Panc1 (cell line): ENCODE measurements at regions not wholly inside any gene's neighbourhood (a gene's known extent, or its start where the extent isn't known, plus 50 kb on each side); places are given as distances from the start of the nearest gene placed in this dataset.
"Not testable (repeated sequence)": the region's sequence is repeated elsewhere in the genome, so short reads cannot be mapped to it uniquely, and the experiment has no call there.

ENCODE experiments used
- ATAC-seq: fragments of 200-7000 bp; cut with Tn5 transposase; 2 replicates; pipeline ENCODE4 v1.9.1; 2020; ENCODE audit warnings: mild to moderate bottlenecking, moderate library complexity
- BruUV-seq: library from RNA; stranded (reverse); fragments of 400-500 nt; replicated peaks from 2 replicates; lab custom pipeline; 2021; lab: Mats Ljungman, UMichigan
- CTCF ChIA-PET: fragments of 300-600 bp; sonication (Branson Sonifier 250); formaldehyde crosslinking; loops from one replicate; lab custom pipeline; 2022; ENCODE audit warnings: antibody characterized with exemption; lab: Charles Lee
- POLR2A ChIA-PET: fragments of 300-600 bp; sonication (Branson Sonifier 250); formaldehyde crosslinking; loops from one replicate; lab custom pipeline; 2022; ENCODE audit warnings: antibody characterized with exemption; lab: Charles Lee
- DNase-seq: peaks from one replicate; pipeline ENCODE4 v3.0.0-alpha.2; 2010; ENCODE audit warnings: low read depth, low spot score
- H3K27ac ChIP-seq: 2 replicates; pipeline ENCODE4 v1.5.1; 2011; ENCODE audit warnings: mild to moderate bottlenecking, low read length, inconsistent platforms
- H3K27me3 ChIP-seq: fragments of 200-500 bp; sonication (Bioruptor generic); 2 replicates; pipeline ENCODE4 v1.6.0; 2014; ENCODE audit warnings: low read length, inconsistent platforms; ENCODE audit not compliant: control insufficient read depth, insufficient read depth
- H3K36me3 ChIP-seq: fragments of 200-500 bp; sonication (Bioruptor generic); 2 replicates; pipeline ENCODE4 v1.5.1; 2014; ENCODE audit warnings: inconsistent platforms, mild to moderate bottlenecking, low read length, moderate library complexity; ENCODE audit not compliant: control insufficient read depth, insufficient read depth
- H3K4me1 ChIP-seq: 2 replicates; pipeline ENCODE4 v1.5.1; 2011; ENCODE audit warnings: inconsistent platforms, mild to moderate bottlenecking, low read length, moderate library complexity; ENCODE audit not compliant: control insufficient read depth, insufficient read depth
- H3K4me3 ChIP-seq, 2 experiments: 2 replicates each; pipeline ENCODE4 v1.5.1; 2011 to 2012; ENCODE audit warnings: low read depth in 2 of 2, low read length in 2 of 2, mild to moderate bottlenecking in 2 of 2, inconsistent platforms in 1 of 2, moderate library complexity in 1 of 2
- H3K9me3 ChIP-seq: fragments of 200-500 bp; sonication (Bioruptor generic); 2 replicates; pipeline ENCODE4 v1.5.1; 2014; ENCODE audit warnings: low read depth, mild to moderate bottlenecking, inconsistent platforms, low read length, moderate library complexity; ENCODE audit not compliant: control insufficient read depth, insufficient read depth
- POLR2AphosphoS5 ChIP-seq: IDR thresholded peaks from 2 replicates; pipeline ENCODE4 v1.6.1; 2012; ENCODE audit warnings: mild to moderate bottlenecking, low read depth, low read length, moderate library complexity
- SIN3A ChIP-seq: IDR thresholded peaks from 2 replicates; pipeline ENCODE4 v1.6.1; 2012; ENCODE audit warnings: low read depth, mild to moderate bottlenecking, low read length, moderate library complexity, borderline replicate concordance; ENCODE audit not compliant: insufficient read depth
- TCF7L2 ChIP-seq: IDR thresholded peaks from 2 replicates; pipeline ENCODE4 v1.6.1; 2011; ENCODE audit warnings: mild to moderate bottlenecking, low read depth, low read length, inconsistent platforms
- in situ Hi-C: cut with HindIII; loops from 2 replicates; pipeline ENCODE4 v1.10.0; 2016; ENCODE audit warnings: low sequenced_read_pairs, low pct_unique_long_range_greater_than_20kb
- intact Hi-C: fragments of 100-400 bp; cut with micrococcal nuclease; formaldehyde crosslinking; loops from one replicate; pipeline ENCODE4 v1.10.0; 2022; ENCODE audit not compliant: unreplicated experiment
- TF ChIP-seq, protein P1 (sequence below): fragments of 450-650 bp; IDR thresholded peaks from 2 replicates; pipeline ENCODE4 v1.5.1; 2017; ENCODE audit warnings: mild to moderate bottlenecking
- TF ChIP-seq, protein P2 (sequence below), 2 experiments: IDR thresholded peaks; 2 replicates each; pipeline ENCODE4 v1.6.1; 2011 to 2012; ENCODE audit warnings: low read depth in 2 of 2, control low read depth in 1 of 2, low read length in 1 of 2, mild to moderate bottlenecking in 1 of 2, moderate library complexity in 1 of 2; ENCODE audit not compliant: insufficient read depth in 1 of 2

DNA sequence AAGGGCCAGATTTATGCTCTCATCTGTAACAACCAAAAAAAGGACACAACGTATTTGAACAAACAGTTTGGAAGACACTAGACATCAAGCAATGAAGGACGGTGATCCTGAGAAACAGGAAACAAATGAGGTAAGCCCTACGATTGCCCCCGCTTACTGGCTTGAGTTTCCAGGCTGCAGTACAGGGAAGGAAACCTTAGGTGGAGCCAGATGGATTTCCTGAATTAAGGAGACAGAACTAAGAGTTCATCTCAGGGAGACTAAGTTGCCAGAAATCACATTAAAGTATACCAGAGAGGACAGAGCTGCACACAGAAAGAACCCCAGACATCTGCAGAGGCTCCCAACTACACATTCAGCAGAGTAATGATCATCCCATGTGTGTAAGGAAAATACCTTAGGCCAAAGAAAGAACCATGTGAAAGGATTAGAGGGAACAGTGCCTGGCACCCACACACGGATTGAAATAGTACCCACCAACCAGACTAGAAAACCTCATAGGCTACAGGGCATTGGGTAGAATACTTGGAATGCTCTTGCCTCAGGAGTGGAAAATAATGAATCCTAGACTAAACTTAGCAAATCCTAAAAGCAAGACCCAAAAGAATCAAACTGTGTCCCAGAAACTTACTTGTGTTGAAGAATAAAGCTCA, 99.3 kb upstream of the NIPBL start:
- CTCF ChIA-PET = interaction anchor here (0.5 to 0.7 kb wide), 5 partner anchors 49 to 334 kb away, joined by 3 to 10 read pairs (median 4); no protein-coding TSS in a partner anchor
- in situ Hi-C loops = no loop called here

DNA sequence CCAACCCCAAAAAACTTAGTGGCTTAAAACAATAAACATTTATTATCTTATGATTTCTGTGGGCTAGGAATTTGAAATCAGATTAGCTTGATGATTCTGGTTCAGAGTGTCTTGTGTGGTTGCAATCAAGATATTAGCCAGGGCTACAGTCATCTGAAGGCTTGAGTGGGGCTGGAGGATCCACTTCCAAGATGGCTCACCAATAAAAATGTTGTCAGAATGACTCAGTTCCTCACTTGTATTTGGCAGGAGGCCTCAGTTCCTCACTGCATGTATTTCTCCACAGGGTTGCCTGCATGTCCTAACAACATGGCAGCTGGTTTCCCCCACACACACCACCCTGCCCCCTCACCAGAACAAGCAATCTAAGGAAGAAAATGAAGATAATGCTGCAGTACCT, 98.2 kb upstream of the NIPBL start:
- in situ Hi-C loops = no loop called here
- intact Hi-C loops = no loop called here
- ATAC-seq (no peak), DNase-seq (no peak)
- BruUV-seq = no TSS peak
- Histone ChIP-seq H3K36me3 (no peaks in the 10 kb centered on the region), H3K27me3 (peaks cover 3% of the 10 kb centered on the region; the same call in 1 of the 2 replicates), H3K4me1 (no peaks in the 10 kb centered on the region), H3K9me3 (no peaks in the 10 kb centered on the region), H3K4me3 (no peak overlapping the region), H3K27ac (no peak overlapping the region)
- no peak for TF ChIP-seq POLR2AphosphoS5
- no peak for TF ChIP-seq SIN3A
- TF ChIP-seq, protein P1, sequence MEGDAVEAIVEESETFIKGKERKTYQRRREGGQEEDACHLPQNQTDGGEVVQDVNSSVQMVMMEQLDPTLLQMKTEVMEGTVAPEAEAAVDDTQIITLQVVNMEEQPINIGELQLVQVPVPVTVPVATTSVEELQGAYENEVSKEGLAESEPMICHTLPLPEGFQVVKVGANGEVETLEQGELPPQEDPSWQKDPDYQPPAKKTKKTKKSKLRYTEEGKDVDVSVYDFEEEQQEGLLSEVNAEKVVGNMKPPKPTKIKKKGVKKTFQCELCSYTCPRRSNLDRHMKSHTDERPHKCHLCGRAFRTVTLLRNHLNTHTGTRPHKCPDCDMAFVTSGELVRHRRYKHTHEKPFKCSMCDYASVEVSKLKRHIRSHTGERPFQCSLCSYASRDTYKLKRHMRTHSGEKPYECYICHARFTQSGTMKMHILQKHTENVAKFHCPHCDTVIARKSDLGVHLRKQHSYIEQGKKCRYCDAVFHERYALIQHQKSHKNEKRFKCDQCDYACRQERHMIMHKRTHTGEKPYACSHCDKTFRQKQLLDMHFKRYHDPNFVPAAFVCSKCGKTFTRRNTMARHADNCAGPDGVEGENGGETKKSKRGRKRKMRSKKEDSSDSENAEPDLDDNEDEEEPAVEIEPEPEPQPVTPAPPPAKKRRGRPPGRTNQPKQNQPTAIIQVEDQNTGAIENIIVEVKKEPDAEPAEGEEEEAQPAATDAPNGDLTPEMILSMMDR = no peak
- TF ChIP-seq, protein P2, sequence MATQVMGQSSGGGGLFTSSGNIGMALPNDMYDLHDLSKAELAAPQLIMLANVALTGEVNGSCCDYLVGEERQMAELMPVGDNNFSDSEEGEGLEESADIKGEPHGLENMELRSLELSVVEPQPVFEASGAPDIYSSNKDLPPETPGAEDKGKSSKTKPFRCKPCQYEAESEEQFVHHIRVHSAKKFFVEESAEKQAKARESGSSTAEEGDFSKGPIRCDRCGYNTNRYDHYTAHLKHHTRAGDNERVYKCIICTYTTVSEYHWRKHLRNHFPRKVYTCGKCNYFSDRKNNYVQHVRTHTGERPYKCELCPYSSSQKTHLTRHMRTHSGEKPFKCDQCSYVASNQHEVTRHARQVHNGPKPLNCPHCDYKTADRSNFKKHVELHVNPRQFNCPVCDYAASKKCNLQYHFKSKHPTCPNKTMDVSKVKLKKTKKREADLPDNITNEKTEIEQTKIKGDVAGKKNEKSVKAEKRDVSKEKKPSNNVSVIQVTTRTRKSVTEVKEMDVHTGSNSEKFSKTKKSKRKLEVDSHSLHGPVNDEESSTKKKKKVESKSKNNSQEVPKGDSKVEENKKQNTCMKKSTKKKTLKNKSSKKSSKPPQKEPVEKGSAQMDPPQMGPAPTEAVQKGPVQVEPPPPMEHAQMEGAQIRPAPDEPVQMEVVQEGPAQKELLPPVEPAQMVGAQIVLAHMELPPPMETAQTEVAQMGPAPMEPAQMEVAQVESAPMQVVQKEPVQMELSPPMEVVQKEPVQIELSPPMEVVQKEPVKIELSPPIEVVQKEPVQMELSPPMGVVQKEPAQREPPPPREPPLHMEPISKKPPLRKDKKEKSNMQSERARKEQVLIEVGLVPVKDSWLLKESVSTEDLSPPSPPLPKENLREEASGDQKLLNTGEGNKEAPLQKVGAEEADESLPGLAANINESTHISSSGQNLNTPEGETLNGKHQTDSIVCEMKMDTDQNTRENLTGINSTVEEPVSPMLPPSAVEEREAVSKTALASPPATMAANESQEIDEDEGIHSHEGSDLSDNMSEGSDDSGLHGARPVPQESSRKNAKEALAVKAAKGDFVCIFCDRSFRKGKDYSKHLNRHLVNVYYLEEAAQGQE (IDR thresholded peaks at IDR 0.05; ENCODE audit: insufficient read depth in 1 of 2, low read depth in 2 of 2, low read length in 1 of 2) = no peak
- no peak for TF ChIP-seq TCF7L2
- ChIA-PET POLR2A (no interaction called here), CTCF (no interaction called here)

More for the DNA sequence above, 99.3 kb upstream of the NIPBL start:
- 0 out of 2 replicates have a peak, but pooled peaks have one; percentile 65 for ATAC-seq
- Histone ChIP-seq H3K27me3 (peaks cover 3% of the 10 kb centered on the region; the same call in 1 of the 2 replicates), H3K4me3 (no peak overlapping the region), H3K4me1 (no peaks in the 10 kb centered on the region), H3K27ac (no peak overlapping the region), H3K36me3 (no peaks in the 10 kb centered on the region), H3K9me3 (no peaks in the 10 kb centered on the region)
- no peak for DNase-seq
- POLR2A ChIA-PET = interaction anchor here (0.6 to 0.7 kb wide), 3 partner anchors 16 to 426 kb away, joined by 5 to 11 read pairs (median 6); no protein-coding TSS in a partner anchor
- intact Hi-C loops = no loop called here
- no TSS peak for BruUV-seq
- TF ChIP-seq, protein P1 = peak; percentile 57
- no peak for TF ChIP-seq SIN3A

DNA sequence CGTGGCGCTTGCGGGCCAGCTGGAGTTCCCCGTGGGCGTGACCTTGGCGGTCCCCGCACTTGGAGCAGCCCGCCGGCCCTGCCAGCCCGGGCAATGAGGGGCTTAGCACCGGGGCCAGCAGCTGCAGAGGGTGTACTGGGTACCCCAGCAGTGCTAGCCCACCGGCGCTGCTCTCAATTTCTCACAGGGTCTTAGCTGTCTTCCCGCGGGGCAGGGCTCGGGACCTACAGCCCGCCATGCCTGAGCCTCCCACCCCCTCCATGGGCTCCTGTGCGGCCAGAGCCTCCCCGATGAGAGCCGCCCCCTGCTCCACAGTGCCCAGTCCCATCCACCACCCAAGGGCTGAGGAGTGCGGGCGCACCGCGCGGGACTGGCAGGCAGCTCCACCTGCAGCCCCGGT, 94.0 kb upstream of the NIPBL start:
- intact Hi-C loops, H3K36me3 ChIP-seq, POLR2A ChIA-PET, ATAC-seq, H3K9me3 ChIP-seq, H3K27ac ChIP-seq, H3K4me3 ChIP-seq, DNase-seq, H3K27me3 ChIP-seq, BruUV-seq, H3K4me1 ChIP-seq, CTCF ChIA-PET, in situ Hi-C loops: not testable (repeated sequence)
